ENCODE measurements at regions not wholly inside any gene's neighbourhood (a gene's known extent, or its start where the extent isn't known, plus 50 kb on each side); places are given as distances from the start of the nearest gene placed in this dataset.

DNA sequence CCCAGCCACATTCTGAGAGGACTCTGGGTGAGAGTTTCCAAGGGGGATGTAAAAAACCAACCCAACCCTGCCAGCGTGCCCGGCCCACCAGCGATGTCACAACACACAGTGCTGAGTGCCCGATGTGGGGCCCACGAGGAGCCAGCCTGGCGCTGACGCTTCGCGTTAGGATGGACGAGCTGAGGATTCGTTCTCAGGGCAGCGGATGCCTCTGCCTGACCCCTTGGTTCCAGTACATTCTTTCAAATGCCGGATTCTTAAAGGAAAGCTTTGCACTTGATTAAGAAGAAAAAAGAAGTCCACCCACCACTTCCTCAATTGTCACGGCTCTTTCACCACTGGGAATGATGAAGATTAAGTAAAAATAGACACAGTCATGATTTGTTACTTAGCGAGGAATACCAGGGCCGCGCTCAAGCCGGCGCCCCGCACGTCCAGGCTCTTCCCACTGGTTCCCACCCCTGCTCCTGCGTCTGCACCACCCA lies 79.4 kb downstream of the IRF8 start:
- no peak overlapping the region for H3K27ac ChIP-seq (ENCODE audit: low read length)

DNA sequence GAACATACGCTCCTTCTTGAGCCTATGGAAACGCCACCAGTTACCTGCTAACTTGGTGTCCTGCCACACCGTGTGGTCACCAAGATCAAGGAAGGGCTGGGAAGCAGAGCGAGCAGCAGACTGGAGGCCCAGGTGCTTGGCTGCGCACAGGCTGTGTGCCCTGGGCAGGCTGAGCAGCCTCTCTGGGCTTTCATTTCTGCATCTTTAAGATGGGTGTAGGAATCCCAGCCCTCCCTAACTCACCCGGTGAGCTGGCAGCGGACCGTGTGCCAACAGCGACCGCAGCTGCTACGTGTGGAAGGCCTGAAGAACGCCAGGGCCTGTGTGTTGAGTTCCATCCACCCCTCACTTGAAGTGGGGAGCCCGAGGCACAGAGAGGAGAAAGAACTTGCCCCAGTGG lies 80.0 kb downstream of the IRF8 start:
- Histone ChIP-seq H3K79me2 (ENCODE audit: low read length) (no peaks in the 10 kb centered on the region), H3K4me2 (ENCODE audit: low read depth, low read length) (no peak overlapping the region), H3F3A (ENCODE audit: insufficient read depth, low read length) (no peaks in the 10 kb centered on the region), H3K4me3 (ENCODE audit: low read length) (no peak overlapping the region), H4K20me1 (ENCODE audit: insufficient read depth, low read length) (no peaks in the 10 kb centered on the region), H3K9ac (ENCODE audit: low read length) (no peak overlapping the region), H3K9me3 (replicated peaks; ENCODE audit: insufficient read depth, low read length) (no peaks in the 10 kb centered on the region), H3K27ac (ENCODE audit: low read length) (no peak overlapping the region), H3K27me3 (replicated peaks; ENCODE audit: insufficient read depth, low read length) (peaks cover 86% of the 10 kb centered on the region), H2AFZ (ENCODE audit: low read length) (no peak overlapping the region), H3K9me2 (replicated peaks; ENCODE audit: insufficient read depth, low read length) (no peaks in the 10 kb centered on the region), H3K36me3 (replicated peaks; ENCODE audit: insufficient read depth, low read length) (no peaks in the 10 kb centered on the region), H3K4me1 (ENCODE audit: low read length) (no peaks in the 10 kb centered on the region)
- TF ChIP-seq EZH2 (optimal IDR thresholded peaks at IDR 0.05; ENCODE audit: low read depth, low read length), result no peak
- no peak for TF ChIP-seq EZH2phosphoT487 (IDR thresholded peaks at IDR 0.05; ENCODE audit: low read length)
- TF ChIP-seq, protein P1, sequence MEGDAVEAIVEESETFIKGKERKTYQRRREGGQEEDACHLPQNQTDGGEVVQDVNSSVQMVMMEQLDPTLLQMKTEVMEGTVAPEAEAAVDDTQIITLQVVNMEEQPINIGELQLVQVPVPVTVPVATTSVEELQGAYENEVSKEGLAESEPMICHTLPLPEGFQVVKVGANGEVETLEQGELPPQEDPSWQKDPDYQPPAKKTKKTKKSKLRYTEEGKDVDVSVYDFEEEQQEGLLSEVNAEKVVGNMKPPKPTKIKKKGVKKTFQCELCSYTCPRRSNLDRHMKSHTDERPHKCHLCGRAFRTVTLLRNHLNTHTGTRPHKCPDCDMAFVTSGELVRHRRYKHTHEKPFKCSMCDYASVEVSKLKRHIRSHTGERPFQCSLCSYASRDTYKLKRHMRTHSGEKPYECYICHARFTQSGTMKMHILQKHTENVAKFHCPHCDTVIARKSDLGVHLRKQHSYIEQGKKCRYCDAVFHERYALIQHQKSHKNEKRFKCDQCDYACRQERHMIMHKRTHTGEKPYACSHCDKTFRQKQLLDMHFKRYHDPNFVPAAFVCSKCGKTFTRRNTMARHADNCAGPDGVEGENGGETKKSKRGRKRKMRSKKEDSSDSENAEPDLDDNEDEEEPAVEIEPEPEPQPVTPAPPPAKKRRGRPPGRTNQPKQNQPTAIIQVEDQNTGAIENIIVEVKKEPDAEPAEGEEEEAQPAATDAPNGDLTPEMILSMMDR (IDR thresholded peaks at IDR 0.05; ENCODE audit: low read length), result no peak
- no peak for DNase-seq

More for the DNA sequence above, 79.4 kb downstream of the IRF8 start:
- H3K79me2 ChIP-seq (ENCODE audit: low read length), result no peaks in the 10 kb centered on the region
- H3K9me2 ChIP-seq (replicated peaks; ENCODE audit: insufficient read depth, low read length), result no peaks in the 10 kb centered on the region
- TF ChIP-seq EZH2 (optimal IDR thresholded peaks at IDR 0.05; ENCODE audit: low read depth, low read length) (no peak), EZH2phosphoT487 (IDR thresholded peaks at IDR 0.05; ENCODE audit: low read length) (no peak)
- TF ChIP-seq, protein P1 (IDR thresholded peaks at IDR 0.05; ENCODE audit: low read length), result no peak
- peaks cover 80% of the 10 kb centered on the region for H3K27me3 ChIP-seq (replicated peaks; ENCODE audit: insufficient read depth, low read length)
- H3K4me2 ChIP-seq (ENCODE audit: low read depth, low read length), result no peak overlapping the region
- H3K9me3 ChIP-seq (replicated peaks; ENCODE audit: insufficient read depth, low read length), result no peaks in the 10 kb centered on the region
- no peak overlapping the region for H3K9ac ChIP-seq (ENCODE audit: low read length)
- H3F3A ChIP-seq (ENCODE audit: insufficient read depth, low read length), result no peaks in the 10 kb centered on the region
- H4K20me1 ChIP-seq (ENCODE audit: insufficient read depth, low read length), result no peaks in the 10 kb centered on the region
- H3K36me3 ChIP-seq (replicated peaks; ENCODE audit: insufficient read depth, low read length), result no peaks in the 10 kb centered on the region
- H3K4me1 ChIP-seq (ENCODE audit: low read length), result no peaks in the 10 kb centered on the region
- DNase-seq, result no peak
- H2AFZ ChIP-seq (ENCODE audit: low read length), result no peak overlapping the region
- no peak overlapping the region for H3K4me3 ChIP-seq (ENCODE audit: low read length)

DNA sequence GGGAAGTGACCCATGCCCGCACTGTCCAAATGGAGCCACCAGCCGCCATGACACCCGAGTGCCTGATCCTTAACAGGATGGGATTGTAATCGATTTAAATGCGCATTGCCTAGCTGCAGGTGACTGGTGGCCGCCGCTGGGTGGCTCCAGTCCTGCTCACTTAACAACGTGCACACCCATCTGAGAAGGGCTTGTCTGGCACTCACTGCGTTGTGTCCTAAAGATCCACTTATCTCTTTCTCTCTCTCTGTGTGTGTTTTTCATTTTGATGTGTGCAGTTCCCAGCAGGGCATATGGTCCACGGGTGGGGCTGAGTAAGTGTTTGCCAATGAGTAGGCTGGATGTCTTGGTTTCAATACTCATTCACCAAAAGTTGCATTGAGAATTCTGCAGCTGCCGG lies 80.6 kb downstream of the IRF8 start:
- Histone ChIP-seq H3K9me3 (replicated peaks; ENCODE audit: insufficient read depth, low read length) (no peaks in the 10 kb centered on the region), H3K4me1 (ENCODE audit: low read length) (no peaks in the 10 kb centered on the region), H3K79me2 (ENCODE audit: low read length) (no peaks in the 10 kb centered on the region), H3K4me2 (ENCODE audit: low read depth, low read length) (no peak overlapping the region), H3K27ac (ENCODE audit: low read length) (no peak overlapping the region), H4K20me1 (ENCODE audit: insufficient read depth, low read length) (no peaks in the 10 kb centered on the region), H3K9ac (ENCODE audit: low read length) (no peak overlapping the region), H3K4me3 (ENCODE audit: low read length) (no peak overlapping the region), H3F3A (ENCODE audit: insufficient read depth, low read length) (no peaks in the 10 kb centered on the region), H3K36me3 (replicated peaks; ENCODE audit: insufficient read depth, low read length) (no peaks in the 10 kb centered on the region), H3K9me2 (replicated peaks; ENCODE audit: insufficient read depth, low read length) (no peaks in the 10 kb centered on the region), H3K27me3 (replicated peaks; ENCODE audit: insufficient read depth, low read length) (peaks cover 89% of the 10 kb centered on the region), H2AFZ (ENCODE audit: low read length) (no peak overlapping the region)
- TF ChIP-seq EZH2 (optimal IDR thresholded peaks at IDR 0.05; ENCODE audit: low read depth, low read length) (no peak), EZH2phosphoT487 (IDR thresholded peaks at IDR 0.05; ENCODE audit: low read length) (no peak)
- TF ChIP-seq, protein P1 (IDR thresholded peaks at IDR 0.05; ENCODE audit: low read length), result no peak
- DNase-seq, result no peak
